Fibroblast of skin of abdomen (primary cell): ENCODE measurements at regions not wholly inside any gene's neighbourhood (a gene's known extent, or its start where the extent isn't known, plus 50 kb on each side); places are given as distances from the start of the nearest gene placed in this dataset.
"Not testable (repeated sequence)": the region's sequence is repeated elsewhere in the genome, so short reads cannot be mapped to it uniquely, and the experiment has no call there.

Experiments used
- DNase-seq: peaks from one replicate; pipeline ENCODE4 v3.0.0-alpha.2; 2013

GRCh38 chr11:103808252-103808651 lies 228.2 kb upstream of the DDI1 start:
- DNase-seq = peak; percentile 30

- no peak for DNase-seq
These were observed 224.5 kb upstream of the DDI1 start for GRCh38 chr11:103811870-103812455.

- peak; percentile 24 for DNase-seq
These were observed 223.8 kb upstream of the DDI1 start for GRCh38 chr11:103812680-103813079.

- DNase-seq = not testable (repeated sequence)
These were observed 216.1 kb upstream of the DDI1 start for GRCh38 chr11:103820345-103820744.

GRCh38 chr11:103824116-103824515 lies 212.3 kb upstream of the DDI1 start:
- DNase-seq = no peak

- no peak for DNase-seq
These were observed 211.0 kb upstream of the DDI1 start for GRCh38 chr11:103825469-103825868.

- DNase-seq = no peak
These were observed 209.6 kb upstream of the DDI1 start for GRCh38 chr11:103826856-103827255.

- no peak for DNase-seq
These were observed 206.8 kb upstream of the DDI1 start for GRCh38 chr11:103829596-103829995.

GRCh38 chr11:103830205-103830604 lies 206.2 kb upstream of the DDI1 start:
- no peak for DNase-seq

- no peak for DNase-seq
These were observed 203.7 kb upstream of the DDI1 start for GRCh38 chr11:103832762-103833161.

- no peak for DNase-seq
These were observed 194.2 kb upstream of the DDI1 start for GRCh38 chr11:103842191-103842590.

GRCh38 chr11:103842795-103843194 lies 193.6 kb upstream of the DDI1 start:
- peak; percentile 76 for DNase-seq

GRCh38 chr11:103844327-103845215 lies 191.9 kb upstream of the DDI1 start:
- DNase-seq = no peak

- DNase-seq = no peak
These were observed 191.1 kb upstream of the DDI1 start for GRCh38 chr11:103845331-103845730.

- no peak for DNase-seq
These were observed 187.8 kb upstream of the DDI1 start for GRCh38 chr11:103848686-103849085.

GRCh38 chr11:103849366-103849765 lies 187.1 kb upstream of the DDI1 start:
- DNase-seq = no peak

- no peak for DNase-seq
These were observed 185.8 kb upstream of the DDI1 start for GRCh38 chr11:103850419-103851165.

- peak; percentile 50 for DNase-seq
These were observed 185.2 kb upstream of the DDI1 start for GRCh38 chr11:103851166-103851651.
